NCI-H460 (cell line): ENCODE measurements at regions not wholly inside any gene's neighbourhood (a gene's known extent, or its start where the extent isn't known, plus 50 kb on each side); places are given as distances from the start of the nearest gene placed in this dataset.

Source experiments
- DNase-seq: peaks from one replicate; pipeline ENCODE4 v3.0.0-alpha.2; 2016; ENCODE audit warnings: low read depth; ENCODE audit errors: extremely low read depth

- DNase-seq: peak; percentile 70
Observed at GRCh38 chr4:74675673-74676279, 118.5 kb downstream of the BTC start.

- peak; percentile 70 for DNase-seq
Observed at GRCh38 chr4:74682567-74683359, 111.6 kb downstream of the BTC start.

GRCh38 chr4:74692972-74693371, 101.4 kb downstream of the BTC start:
- DNase-seq: no peak
